ENCODE measurements at regions not wholly inside any gene's neighbourhood (a gene's known extent, or its start where the extent isn't known, plus 50 kb on each side); places are given as distances from the start of the nearest gene placed in this dataset.

GRCh38 chr13:29943273-29943672, 92.9 kb upstream of the UBL3 start:
- TF ChIP-seq EZH2 (IDR thresholded peaks at IDR 0.05; ENCODE audit: insufficient read depth, low read length) (no peak), CTCF (IDR thresholded peaks at IDR 0.05; ENCODE audit: insufficient read depth, low read depth, low read length) (no peak)

Data from astrocyte (in vitro differentiated cells and primary cell).